Body of pancreas (tissue), 4 donors: ENCODE measurements at regions not wholly inside any gene's neighbourhood (a gene's known extent, or its start where the extent isn't known, plus 50 kb on each side); places are given as distances from the start of the nearest gene placed in this dataset.

Experiments used
- CTCF ChIP-seq, 7 experiments: fragments of 450-650 bp in 4 of 7; fragments of 200-600 bp in 3 of 7; sonication (generic) in 3 of 7; IDR thresholded peaks; one replicate each; pipeline ENCODE4 v1.5.1; 2016 to 2019; ENCODE audit warnings: antibody characterized with exemption in 7 of 7
- POLR2A ChIP-seq, 3 donors: fragments of 450-650 bp; IDR thresholded peaks; one replicate each; pipeline ENCODE4 v1.6.1; 2016; ENCODE audit warnings: antibody characterized with exemption in 3 of 3, mild to moderate bottlenecking in 2 of 3

- TF ChIP-seq POLR2A (IDR thresholded peaks at IDR 0.05) (no peak), CTCF (IDR thresholded peaks at IDR 0.05) (peak in 2 of 7 experiments; percentile 2 to 4)
Observed at GRCh38 chr12:42756841-42757623, 167.5 kb upstream of the PRICKLE1 start.
